ENCODE measurements at regions not wholly inside any gene's neighbourhood (a gene's known extent, or its start where the extent isn't known, plus 50 kb on each side); places are given as distances from the start of the nearest gene placed in this dataset.

DNA sequence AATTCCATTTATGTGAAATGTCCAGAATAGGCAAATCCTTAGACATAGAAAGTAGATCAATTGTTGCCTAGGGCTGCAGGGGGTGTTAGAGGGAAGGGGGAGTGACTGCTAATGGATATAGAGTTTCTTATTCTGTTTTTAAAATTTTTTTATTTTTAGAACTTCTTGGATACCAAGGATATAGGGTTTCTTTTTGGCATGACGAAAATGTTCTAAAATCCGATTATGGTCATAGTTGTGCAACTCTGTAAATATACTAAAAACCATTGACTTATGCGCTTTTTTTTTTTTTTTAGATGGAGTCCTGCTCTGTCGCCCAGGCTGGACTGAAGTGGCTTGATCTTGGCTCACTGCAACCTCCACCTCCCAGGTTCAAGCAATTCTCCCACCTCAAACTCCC is 125.2 kb upstream of the USP9X start:
- no peaks in the 10 kb centered on the region for H3K79me2 ChIP-seq (ENCODE audit: control insufficient read depth, insufficient read depth, low read length)
- ATAC-seq (ENCODE audit: low read depth) = no peak
- H3K27me3 ChIP-seq (replicated peaks in 1 of 4; ENCODE audit: control extremely low read depth in 1 of 4, control insufficient read depth in 3 of 4, insufficient read depth in 4 of 4, low read length in 3 of 4) = no peaks in the 10 kb centered on the region
- no peak for TF ChIP-seq EZH2 (IDR thresholded peaks at IDR 0.05; ENCODE audit: borderline replicate concordance, insufficient read depth, low read depth, low read length, poor library complexity, severe bottlenecking)
- TF ChIP-seq, protein P1, sequence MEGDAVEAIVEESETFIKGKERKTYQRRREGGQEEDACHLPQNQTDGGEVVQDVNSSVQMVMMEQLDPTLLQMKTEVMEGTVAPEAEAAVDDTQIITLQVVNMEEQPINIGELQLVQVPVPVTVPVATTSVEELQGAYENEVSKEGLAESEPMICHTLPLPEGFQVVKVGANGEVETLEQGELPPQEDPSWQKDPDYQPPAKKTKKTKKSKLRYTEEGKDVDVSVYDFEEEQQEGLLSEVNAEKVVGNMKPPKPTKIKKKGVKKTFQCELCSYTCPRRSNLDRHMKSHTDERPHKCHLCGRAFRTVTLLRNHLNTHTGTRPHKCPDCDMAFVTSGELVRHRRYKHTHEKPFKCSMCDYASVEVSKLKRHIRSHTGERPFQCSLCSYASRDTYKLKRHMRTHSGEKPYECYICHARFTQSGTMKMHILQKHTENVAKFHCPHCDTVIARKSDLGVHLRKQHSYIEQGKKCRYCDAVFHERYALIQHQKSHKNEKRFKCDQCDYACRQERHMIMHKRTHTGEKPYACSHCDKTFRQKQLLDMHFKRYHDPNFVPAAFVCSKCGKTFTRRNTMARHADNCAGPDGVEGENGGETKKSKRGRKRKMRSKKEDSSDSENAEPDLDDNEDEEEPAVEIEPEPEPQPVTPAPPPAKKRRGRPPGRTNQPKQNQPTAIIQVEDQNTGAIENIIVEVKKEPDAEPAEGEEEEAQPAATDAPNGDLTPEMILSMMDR (IDR thresholded peaks at IDR 0.05) = no peak
- H3K36me3 ChIP-seq (replicated peaks in 1 of 2; ENCODE audit: control extremely low read depth in 1 of 2, control insufficient read depth in 1 of 2, extremely low read depth in 1 of 2, insufficient read depth in 2 of 2, low read length in 1 of 2) = no peaks in the 10 kb centered on the region
- intact Hi-C loops (cut with micrococcal nuclease) = no loop called here
- H3K4me2 ChIP-seq (replicated peaks; ENCODE audit: low read depth, low read length, poor library complexity, severe bottlenecking) = no peak overlapping the region
- H3K4me1 Mint-ChIP-seq = peaks cover 4% of the 10 kb centered on the region
- no peaks in the 10 kb centered on the region for H3K9me3 Mint-ChIP-seq (ENCODE audit: insufficient read depth)
- H2AFZ ChIP-seq (ENCODE audit: insufficient read depth, low read depth, low read length, poor library complexity, severe bottlenecking) = no peak overlapping the region
- CTCF ChIA-PET = no interaction called here
- H3K9ac ChIP-seq (ENCODE audit: low read length) = no peak overlapping the region
- DNase-seq = no peak
- H3K27ac ChIP-seq (ENCODE audit: low read length in 2 of 2) = no peak overlapping the region
- no peak overlapping the region for H3K27ac Mint-ChIP-seq
- no CpG with 5 or more reads among the region's 4 CpGs for WGBS (ENCODE audit: insufficient coverage)
- H3K27me3 Mint-ChIP-seq = no peaks in the 10 kb centered on the region
- no peaks in the 10 kb centered on the region for H3K9me3 ChIP-seq (ENCODE audit: control extremely low read depth in 1 of 3, control insufficient read depth in 2 of 3, insufficient read depth in 1 of 3, low read length in 2 of 3)
- no peak overlapping the region for H3K4me3 Mint-ChIP-seq
- H3K4me3 ChIP-seq (ENCODE audit: control extremely low read depth in 1 of 5, extremely low read depth in 1 of 5, insufficient read depth in 1 of 5, low read depth in 2 of 5, low read length in 4 of 5) = no peak overlapping the region
- POLR2A ChIA-PET = no interaction called here
- no peaks in the 10 kb centered on the region for H4K20me1 ChIP-seq (ENCODE audit: control insufficient read depth, insufficient read depth, low read length, poor library complexity, severe bottlenecking)
- H3K4me1 ChIP-seq (ENCODE audit: control insufficient read depth in 2 of 2, insufficient read depth in 2 of 2, low read length in 2 of 2) = no peaks in the 10 kb centered on the region

DNA sequence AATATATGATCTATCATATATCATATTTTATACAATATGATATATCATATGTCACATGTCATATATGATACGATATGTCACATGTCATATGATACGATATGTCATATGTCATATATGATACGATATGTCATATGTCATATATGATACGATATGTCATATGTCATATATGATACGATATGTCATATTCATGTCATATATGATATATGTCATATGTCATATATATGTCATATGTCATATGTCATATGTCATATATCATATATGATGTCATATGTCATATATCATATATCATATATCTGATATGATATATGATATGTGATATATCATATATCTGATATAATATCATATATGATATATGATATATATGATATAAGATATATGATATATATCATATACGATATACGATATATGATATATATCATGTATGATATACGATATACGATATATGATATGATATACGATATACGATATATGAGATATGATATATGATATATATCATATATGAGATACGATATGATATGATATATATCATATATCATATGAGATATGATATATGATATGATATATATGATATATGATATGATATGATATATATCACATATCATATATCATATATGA is 122.3 kb upstream of the USP9X start:
- Histone ChIP-seq H3K4me2 (replicated peaks; ENCODE audit: low read depth, low read length, poor library complexity, severe bottlenecking) (no peak overlapping the region), H3K79me2 (ENCODE audit: control insufficient read depth, insufficient read depth, low read length) (no peaks in the 10 kb centered on the region), H3K36me3 (replicated peaks in 1 of 2; ENCODE audit: control extremely low read depth in 1 of 2, control insufficient read depth in 1 of 2, extremely low read depth in 1 of 2, insufficient read depth in 2 of 2, low read length in 1 of 2) (no peaks in the 10 kb centered on the region), H2AFZ (ENCODE audit: insufficient read depth, low read depth, low read length, poor library complexity, severe bottlenecking) (no peak overlapping the region), H3K9ac (ENCODE audit: low read length) (no peak overlapping the region), H3K4me3 (ENCODE audit: control extremely low read depth in 1 of 5, extremely low read depth in 1 of 5, insufficient read depth in 1 of 5, low read depth in 2 of 5, low read length in 4 of 5) (no peak overlapping the region), H3K4me1 (ENCODE audit: control insufficient read depth in 2 of 2, insufficient read depth in 2 of 2, low read length in 2 of 2) (no peaks in the 10 kb centered on the region), H3K27me3 (replicated peaks in 1 of 4; ENCODE audit: control extremely low read depth in 1 of 4, control insufficient read depth in 3 of 4, insufficient read depth in 4 of 4, low read length in 3 of 4) (no peaks in the 10 kb centered on the region), H4K20me1 (ENCODE audit: control insufficient read depth, insufficient read depth, low read length, poor library complexity, severe bottlenecking) (no peaks in the 10 kb centered on the region), H3K27ac (ENCODE audit: low read length in 2 of 2) (no peak overlapping the region), H3K9me3 (ENCODE audit: control extremely low read depth in 1 of 3, control insufficient read depth in 2 of 3, insufficient read depth in 1 of 3, low read length in 2 of 3) (no peaks in the 10 kb centered on the region)
- ChIA-PET POLR2A (no interaction called here), CTCF (no interaction called here)
- no peak overlapping the region for H3K27ac Mint-ChIP-seq
- no peaks in the 10 kb centered on the region for H3K27me3 Mint-ChIP-seq
- TF ChIP-seq EZH2 (IDR thresholded peaks at IDR 0.05; ENCODE audit: borderline replicate concordance, insufficient read depth, low read depth, low read length, poor library complexity, severe bottlenecking) = no peak
- TF ChIP-seq, protein P1 (IDR thresholded peaks at IDR 0.05) = no peak
- intact Hi-C loops (cut with micrococcal nuclease) = no loop called here
- ATAC-seq (ENCODE audit: low read depth) (no peak), DNase-seq (no peak)
- no peak overlapping the region for H3K4me3 Mint-ChIP-seq
- no peaks in the 10 kb centered on the region for H3K9me3 Mint-ChIP-seq (ENCODE audit: insufficient read depth)
- no CpG with 5 or more reads among the region's 12 CpGs for WGBS (ENCODE audit: insufficient coverage)
- peaks cover 6% of the 10 kb centered on the region for H3K4me1 Mint-ChIP-seq

All from B cell (primary cell).